HG02938 (cell line): ENCODE measurements at regions not wholly inside any gene's neighbourhood (a gene's known extent, or its start where the extent isn't known, plus 50 kb on each side); places are given as distances from the start of the nearest gene placed in this dataset.
A peak's percentile ranks its signal among the peaks of the same experiment; 100 is the strongest.
"Not testable (repeated sequence)": the region's sequence is repeated elsewhere in the genome, so short reads cannot be mapped to it uniquely, and the experiment has no call there.

ENCODE experiments used
- ATAC-seq: cut with Tn5 transposase; IDR thresholded peaks from one replicate; pipeline ENCODE4 v1.9.1; 2021; ENCODE audit warnings: mild to moderate bottlenecking, moderate library complexity; ENCODE audit not compliant: unreplicated experiment

- no peak for ATAC-seq
Measured at GRCh38 chr12:127038761-127039160, 1228.2 kb upstream of the TMEM132C start.

GRCh38 chr12:127041985-127042625, 1224.9 kb upstream of the TMEM132C start:
- peak; percentile 98 for ATAC-seq

- ATAC-seq, result no peak
Measured at GRCh38 chr12:127043731-127044130, 1223.2 kb upstream of the TMEM132C start.

- no peak for ATAC-seq
Measured at GRCh38 chr12:127044836-127045235, 1222.1 kb upstream of the TMEM132C start.

GRCh38 chr12:127046467-127046866, 1220.5 kb upstream of the TMEM132C start:
- ATAC-seq, result no peak

GRCh38 chr12:127048057-127048456, 1218.9 kb upstream of the TMEM132C start:
- ATAC-seq, result no peak

GRCh38 chr12:127048525-127048924, 1218.4 kb upstream of the TMEM132C start:
- ATAC-seq, result not testable (repeated sequence)

GRCh38 chr12:127051139-127051538, 1215.8 kb upstream of the TMEM132C start:
- no peak for ATAC-seq

GRCh38 chr12:127052511-127053232, 1214.3 kb upstream of the TMEM132C start:
- ATAC-seq, result no peak

GRCh38 chr12:127054531-127054930, 1212.4 kb upstream of the TMEM132C start:
- ATAC-seq, result no peak

- no peak for ATAC-seq
Measured at GRCh38 chr12:127060310-127060847, 1206.6 kb upstream of the TMEM132C start.

GRCh38 chr12:127060933-127061332, 1206.0 kb upstream of the TMEM132C start:
- ATAC-seq, result no peak

GRCh38 chr12:127063339-127064072, 1203.5 kb upstream of the TMEM132C start:
- ATAC-seq, result no peak

- ATAC-seq, result no peak
Measured at GRCh38 chr12:127064207-127064606, 1202.8 kb upstream of the TMEM132C start.

- ATAC-seq, result no peak
Measured at GRCh38 chr12:127065595-127065994, 1201.4 kb upstream of the TMEM132C start.

GRCh38 chr12:127070515-127071157, 1196.3 kb upstream of the TMEM132C start:
- no peak for ATAC-seq

GRCh38 chr12:127074161-127074560, 1192.8 kb upstream of the TMEM132C start:
- no peak for ATAC-seq

- ATAC-seq, result no peak
Measured at GRCh38 chr12:127075981-127076380, 1191.0 kb upstream of the TMEM132C start.

- ATAC-seq, result no peak
Measured at GRCh38 chr12:127077262-127078045, 1189.5 kb upstream of the TMEM132C start.
